ENCODE measurements at regions not wholly inside any gene's neighbourhood (a gene's known extent, or its start where the extent isn't known, plus 50 kb on each side); places are given as distances from the start of the nearest gene placed in this dataset.

DNA sequence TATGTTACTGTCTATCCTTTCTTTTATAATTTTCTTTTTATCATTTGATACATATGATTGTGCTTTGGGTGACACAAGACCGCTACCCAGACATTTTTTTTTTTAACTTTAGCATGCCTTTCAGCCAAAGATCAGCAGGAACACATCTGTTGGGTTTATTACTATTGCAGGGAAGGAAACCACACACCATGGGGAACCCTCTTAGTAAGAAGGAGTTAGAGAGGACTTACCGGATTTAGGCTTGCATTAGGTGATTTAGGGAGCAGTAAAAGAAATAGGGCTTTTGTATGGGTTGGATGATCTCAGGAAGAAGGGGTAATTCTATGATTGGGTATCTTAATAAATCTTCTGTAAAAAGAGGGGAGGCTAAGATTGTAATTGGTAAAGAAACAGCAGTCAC, 138.2 kb downstream of the SNX18 start:
- TF ChIP-seq POLR2A (IDR thresholded peaks at IDR 0.05): no peak
- TF ChIP-seq, protein P1, sequence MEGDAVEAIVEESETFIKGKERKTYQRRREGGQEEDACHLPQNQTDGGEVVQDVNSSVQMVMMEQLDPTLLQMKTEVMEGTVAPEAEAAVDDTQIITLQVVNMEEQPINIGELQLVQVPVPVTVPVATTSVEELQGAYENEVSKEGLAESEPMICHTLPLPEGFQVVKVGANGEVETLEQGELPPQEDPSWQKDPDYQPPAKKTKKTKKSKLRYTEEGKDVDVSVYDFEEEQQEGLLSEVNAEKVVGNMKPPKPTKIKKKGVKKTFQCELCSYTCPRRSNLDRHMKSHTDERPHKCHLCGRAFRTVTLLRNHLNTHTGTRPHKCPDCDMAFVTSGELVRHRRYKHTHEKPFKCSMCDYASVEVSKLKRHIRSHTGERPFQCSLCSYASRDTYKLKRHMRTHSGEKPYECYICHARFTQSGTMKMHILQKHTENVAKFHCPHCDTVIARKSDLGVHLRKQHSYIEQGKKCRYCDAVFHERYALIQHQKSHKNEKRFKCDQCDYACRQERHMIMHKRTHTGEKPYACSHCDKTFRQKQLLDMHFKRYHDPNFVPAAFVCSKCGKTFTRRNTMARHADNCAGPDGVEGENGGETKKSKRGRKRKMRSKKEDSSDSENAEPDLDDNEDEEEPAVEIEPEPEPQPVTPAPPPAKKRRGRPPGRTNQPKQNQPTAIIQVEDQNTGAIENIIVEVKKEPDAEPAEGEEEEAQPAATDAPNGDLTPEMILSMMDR (IDR thresholded peaks at IDR 0.05): no peak
- no peak for TF ChIP-seq POLR2AphosphoS5 (IDR thresholded peaks at IDR 0.05)
